GM12873 (cell line): ENCODE measurements at regions not wholly inside any gene's neighbourhood (a gene's known extent, or its start where the extent isn't known, plus 50 kb on each side); places are given as distances from the start of the nearest gene placed in this dataset.

ENCODE experiments used
- TF ChIP-seq, protein P1 (sequence below): IDR thresholded peaks from 2 replicates; pipeline ENCODE4 v1.5.1; 2012; ENCODE audit warnings: low read depth, mild to moderate bottlenecking, moderate library complexity, low read length, control low read depth; ENCODE audit not compliant: insufficient read depth; ENCODE audit errors: missing control alignments

DNA sequence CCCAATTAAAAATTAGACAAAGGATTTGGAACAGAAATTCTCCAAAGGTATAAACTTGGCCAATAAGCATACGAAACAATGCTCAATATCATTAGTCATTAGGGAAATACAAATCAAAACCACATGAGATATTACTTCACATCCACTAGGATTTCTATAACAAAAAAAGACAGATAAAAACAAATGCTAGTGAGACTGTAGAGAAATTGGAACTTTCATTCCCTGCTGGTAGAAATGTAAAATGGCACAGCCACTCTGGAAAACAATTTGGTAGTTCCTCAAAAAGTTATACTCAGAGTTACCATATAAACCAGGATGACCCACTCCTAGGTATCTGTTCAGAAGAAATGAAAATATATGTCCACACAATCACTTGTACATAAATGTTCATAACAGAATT lies 71.6 kb downstream of the RPL27A start:
- TF ChIP-seq, protein P1, sequence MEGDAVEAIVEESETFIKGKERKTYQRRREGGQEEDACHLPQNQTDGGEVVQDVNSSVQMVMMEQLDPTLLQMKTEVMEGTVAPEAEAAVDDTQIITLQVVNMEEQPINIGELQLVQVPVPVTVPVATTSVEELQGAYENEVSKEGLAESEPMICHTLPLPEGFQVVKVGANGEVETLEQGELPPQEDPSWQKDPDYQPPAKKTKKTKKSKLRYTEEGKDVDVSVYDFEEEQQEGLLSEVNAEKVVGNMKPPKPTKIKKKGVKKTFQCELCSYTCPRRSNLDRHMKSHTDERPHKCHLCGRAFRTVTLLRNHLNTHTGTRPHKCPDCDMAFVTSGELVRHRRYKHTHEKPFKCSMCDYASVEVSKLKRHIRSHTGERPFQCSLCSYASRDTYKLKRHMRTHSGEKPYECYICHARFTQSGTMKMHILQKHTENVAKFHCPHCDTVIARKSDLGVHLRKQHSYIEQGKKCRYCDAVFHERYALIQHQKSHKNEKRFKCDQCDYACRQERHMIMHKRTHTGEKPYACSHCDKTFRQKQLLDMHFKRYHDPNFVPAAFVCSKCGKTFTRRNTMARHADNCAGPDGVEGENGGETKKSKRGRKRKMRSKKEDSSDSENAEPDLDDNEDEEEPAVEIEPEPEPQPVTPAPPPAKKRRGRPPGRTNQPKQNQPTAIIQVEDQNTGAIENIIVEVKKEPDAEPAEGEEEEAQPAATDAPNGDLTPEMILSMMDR, result no peak

DNA sequence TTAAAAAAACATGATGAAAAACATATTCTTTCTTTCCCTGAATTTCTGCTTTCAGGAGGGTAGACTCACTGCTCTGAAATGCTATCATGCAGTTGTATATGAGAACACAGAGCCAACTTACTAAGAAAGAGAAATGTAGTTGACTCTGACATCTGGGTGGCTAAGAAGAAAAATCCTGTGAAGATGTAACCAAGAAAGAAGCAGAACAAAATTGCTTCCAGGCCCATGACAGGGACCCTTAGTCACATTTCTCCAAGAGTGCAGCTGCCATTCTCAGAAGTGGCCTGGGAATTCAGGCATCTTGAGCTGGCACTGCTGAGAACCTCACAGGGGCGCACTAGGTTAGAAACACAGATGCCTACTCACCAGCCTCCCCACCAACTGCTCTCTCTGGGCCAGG lies 73.6 kb downstream of the RPL27A start:
- TF ChIP-seq, protein P1, result no peak

DNA sequence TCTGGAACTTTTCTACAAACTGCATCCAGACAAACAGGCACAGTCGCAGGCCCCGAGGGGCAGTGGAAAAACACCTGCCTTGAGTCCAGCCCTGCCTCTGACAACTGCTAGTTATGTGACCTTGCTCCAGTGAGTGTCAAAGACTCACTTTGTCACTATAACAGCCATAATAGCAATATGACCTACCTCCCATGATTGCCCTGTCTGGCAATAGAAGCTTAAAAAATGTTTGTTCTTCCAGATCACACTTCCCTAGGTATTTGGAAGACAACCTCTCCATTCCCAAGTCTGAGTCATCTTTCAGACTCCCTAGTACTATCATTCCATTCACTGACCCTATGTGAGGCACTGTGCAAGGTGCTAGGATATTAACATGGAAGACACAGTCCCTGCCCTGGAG lies 74.5 kb downstream of the RPL27A start:
- TF ChIP-seq, protein P1, result no peak

DNA sequence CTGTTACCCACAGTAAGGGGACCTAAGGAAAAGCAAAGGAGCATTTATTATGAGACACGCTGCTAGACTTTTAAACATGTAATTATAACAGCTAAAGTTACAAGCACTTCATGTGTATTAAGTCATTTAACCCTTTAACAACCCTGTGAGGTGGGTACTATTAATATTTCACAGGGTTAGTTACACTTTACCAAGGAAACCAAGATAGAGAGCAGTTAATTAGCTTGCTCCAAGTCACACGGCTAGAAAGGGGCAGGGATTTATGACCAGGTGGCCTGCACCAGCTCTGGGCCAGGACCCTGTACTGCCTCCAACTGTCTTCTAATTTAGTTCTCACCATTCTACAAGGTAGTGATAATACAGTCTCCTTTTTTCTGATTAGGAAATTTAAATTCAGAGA lies 74.9 kb downstream of the RPL27A start:
- TF ChIP-seq, protein P1, result no peak

DNA sequence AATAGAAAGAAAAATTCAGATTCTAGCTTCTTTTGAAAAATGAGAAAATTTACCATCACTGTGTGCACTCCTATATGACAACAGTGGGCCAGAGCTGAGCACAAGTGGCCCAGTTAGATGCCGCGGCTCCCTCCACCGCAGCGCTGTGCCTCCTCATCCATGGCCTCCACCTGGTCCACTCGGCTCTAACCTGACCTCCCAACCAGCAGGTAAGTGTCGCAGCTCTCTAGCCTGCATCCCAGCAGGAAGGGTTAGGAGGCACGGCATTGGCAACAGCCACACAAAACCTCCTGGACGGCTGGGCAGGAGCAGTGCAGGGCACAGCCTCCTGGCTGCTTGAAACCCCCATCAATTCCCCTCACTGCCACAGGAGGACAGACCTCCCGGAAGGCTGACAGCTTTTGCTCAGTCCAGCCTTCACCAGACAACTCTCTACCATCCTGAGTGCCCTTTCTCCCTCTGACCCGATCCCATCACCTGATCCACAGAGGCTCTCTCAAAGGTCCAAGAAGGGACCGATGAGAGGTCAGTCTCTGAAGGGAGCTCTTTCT lies 76.1 kb downstream of the RPL27A start:
- TF ChIP-seq, protein P1, result no peak

DNA sequence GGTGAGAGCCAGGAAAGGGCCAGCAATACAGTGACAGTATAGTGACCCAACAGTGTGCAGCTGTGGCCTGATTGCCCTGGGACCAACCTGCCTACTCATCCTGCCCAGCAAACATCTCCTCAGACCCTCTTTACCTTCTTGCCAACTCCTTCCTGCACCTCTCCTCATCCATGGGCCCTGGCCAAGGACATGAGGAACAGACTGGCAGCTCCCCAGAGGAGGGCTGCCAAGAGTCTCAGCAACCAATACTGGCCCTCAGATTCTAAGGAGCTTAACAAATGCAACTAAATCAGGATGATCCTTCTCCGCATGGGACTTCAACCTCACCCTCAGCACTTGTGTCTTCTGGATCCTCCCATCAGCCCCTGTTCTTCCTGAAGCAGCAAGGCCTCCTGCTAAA lies 77.0 kb downstream of the RPL27A start:
- TF ChIP-seq, protein P1, result no peak

DNA sequence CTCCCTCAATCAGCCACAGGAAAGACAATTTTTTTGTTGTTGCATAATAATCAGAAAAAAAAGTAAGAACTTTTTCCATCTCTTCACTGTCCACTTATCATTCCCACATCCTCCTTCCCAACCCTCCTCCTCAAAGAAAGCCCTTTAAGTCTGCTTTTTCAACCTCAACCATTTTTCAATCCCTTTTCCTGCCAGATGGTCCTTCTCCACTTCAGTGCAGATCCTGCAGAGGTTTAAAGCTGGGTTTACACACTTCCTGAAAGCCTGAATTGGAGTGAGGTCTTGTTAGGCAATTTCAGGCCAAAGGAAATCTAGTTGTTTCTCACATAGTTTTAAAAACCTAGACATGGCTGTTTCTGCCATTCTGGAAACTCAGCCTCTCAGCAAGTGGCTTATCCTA lies 78.3 kb downstream of the RPL27A start:
- TF ChIP-seq, protein P1, result no peak
